Lower leg skin (tissue), 3 donors: ENCODE measurements at regions not wholly inside any gene's neighbourhood (a gene's known extent, or its start where the extent isn't known, plus 50 kb on each side); places are given as distances from the start of the nearest gene placed in this dataset.

Experiments used
- CTCF ChIP-seq, 3 donors: fragments of 450-650 bp; IDR thresholded peaks; one replicate each; pipeline ENCODE4 v1.5.1; 2016; ENCODE audit warnings: antibody characterized with exemption in 3 of 3, mild to moderate bottlenecking in 3 of 3, moderate library complexity in 2 of 3
- POLR2A ChIP-seq, 2 donors: fragments of 450-650 bp; IDR thresholded peaks; one replicate each; pipeline ENCODE4 v1.6.1; 2016 to 2017; ENCODE audit warnings: antibody characterized with exemption in 2 of 2, mild to moderate bottlenecking in 1 of 2, moderate library complexity in 1 of 2

- TF ChIP-seq CTCF (IDR thresholded peaks at IDR 0.05) (no peak), POLR2A (IDR thresholded peaks at IDR 0.05) (no peak)
These were observed 90.5 kb upstream of the DAZL start for GRCh38 chr3:16695710-16696109.
